GM15510 (cell line): ENCODE measurements at regions not wholly inside any gene's neighbourhood (a gene's known extent, or its start where the extent isn't known, plus 50 kb on each side); places are given as distances from the start of the nearest gene placed in this dataset.

Source experiments
- POLR2A ChIP-seq: IDR thresholded peaks from 3 replicates; pipeline ENCODE4 v1.6.1; 2011; ENCODE audit warnings: borderline replicate concordance; ENCODE audit not compliant: insufficient read length; ENCODE audit errors: extremely low read depth

- TF ChIP-seq POLR2A = no peak
Measured at GRCh38 chr14:71604231-71604630, 328.0 kb upstream of the RGS6 start.

- no peak for TF ChIP-seq POLR2A
Measured at GRCh38 chr14:71606064-71606463, 326.2 kb upstream of the RGS6 start.

- TF ChIP-seq POLR2A = no peak
Measured at GRCh38 chr14:71606575-71606974, 325.7 kb upstream of the RGS6 start.

- TF ChIP-seq POLR2A = no peak
Measured at GRCh38 chr14:71607056-71607455, 325.2 kb upstream of the RGS6 start.

GRCh38 chr14:71610149-71610548 lies 322.1 kb upstream of the RGS6 start:
- no peak for TF ChIP-seq POLR2A

- no peak for TF ChIP-seq POLR2A
Measured at GRCh38 chr14:71610797-71611196, 321.4 kb upstream of the RGS6 start.

GRCh38 chr14:71613168-71613567 lies 319.1 kb upstream of the RGS6 start:
- TF ChIP-seq POLR2A = no peak

- TF ChIP-seq POLR2A = no peak
Measured at GRCh38 chr14:71616013-71616412, 316.2 kb upstream of the RGS6 start.

GRCh38 chr14:71618047-71618446 lies 314.2 kb upstream of the RGS6 start:
- no peak for TF ChIP-seq POLR2A

- no peak for TF ChIP-seq POLR2A
Measured at GRCh38 chr14:71618716-71619115, 313.5 kb upstream of the RGS6 start.

- no peak for TF ChIP-seq POLR2A
Measured at GRCh38 chr14:71619472-71619871, 312.8 kb upstream of the RGS6 start.

- TF ChIP-seq POLR2A = no peak
Measured at GRCh38 chr14:71620401-71620800, 311.8 kb upstream of the RGS6 start.

GRCh38 chr14:71621276-71621675 lies 311.0 kb upstream of the RGS6 start:
- TF ChIP-seq POLR2A = no peak

GRCh38 chr14:71621980-71622605 lies 310.1 kb upstream of the RGS6 start:
- TF ChIP-seq POLR2A = no peak

- no peak for TF ChIP-seq POLR2A
Measured at GRCh38 chr14:71623939-71624338, 308.3 kb upstream of the RGS6 start.

GRCh38 chr14:71625175-71625574 lies 307.1 kb upstream of the RGS6 start:
- TF ChIP-seq POLR2A = no peak

GRCh38 chr14:71625891-71626701 lies 306.1 kb upstream of the RGS6 start:
- TF ChIP-seq POLR2A = no peak

- TF ChIP-seq POLR2A = no peak
Measured at GRCh38 chr14:71628433-71628832, 303.8 kb upstream of the RGS6 start.
